GM12878 (cell line): ENCODE measurements at regions not wholly inside any gene's neighbourhood (a gene's known extent, or its start where the extent isn't known, plus 50 kb on each side); places are given as distances from the start of the nearest gene placed in this dataset.

Experiments
- ATAC-seq: fragments of 200-7000 bp; cut with Tn5 transposase; 3 replicates; pipeline ENCODE4 v1.9.1; 2020; ENCODE audit warnings: mild to moderate bottlenecking, moderate library complexity
- BruUV-seq: library from RNA; stranded (reverse); fragments of 400-500 nt; replicated peaks from 2 replicates; lab custom pipeline; 2021; lab: Mats Ljungman, UMichigan
- CTCF ChIA-PET: fragments of 300-600 bp; sonication (Branson Sonifier 250); formaldehyde crosslinking; extraction: SDS; loops from one replicate; lab custom pipeline; 2021; ENCODE audit warnings: inconsistent platforms; lab: Yijun Ruan, JAX
- POLR2A ChIA-PET: fragments of 350-600 bp; formaldehyde crosslinking; extraction: SDS; loops from one replicate; lab custom pipeline; 2021; ENCODE audit warnings: inconsistent platforms; lab: Charles Lee
- RAD21 ChIA-PET: fragments of 300-600 bp; sonication (Branson Sonifier 250); formaldehyde crosslinking; loops from one replicate; lab custom pipeline; 2023; ENCODE audit warnings: antibody characterized with exemption; ENCODE audit not compliant: unreplicated experiment; lab: Charles Lee
- SMC1A ChIA-PET: fragments of 300-600 bp; sonication (Branson Sonifier 250); formaldehyde crosslinking; loops from one replicate; lab custom pipeline; 2023; ENCODE audit not compliant: unreplicated experiment, uncharacterized antibody; lab: Charles Lee
- DNase-seq: peaks from one replicate; pipeline ENCODE4 v3.0.0-alpha.2; 2011; ENCODE audit warnings: low read depth, low spot score
- FAIRE-seq: peaks from 3 replicates; lab custom pipeline; 2011; peaks lifted over from hg19 to GRCh38; lab: Jason Lieb, UNC
- H2AFZ ChIP-seq: 2 replicates; pipeline ENCODE4 v1.6.0; 2011; ENCODE audit warnings: low read depth, low read length, control low read depth; ENCODE audit not compliant: control insufficient read depth
- H3K27ac ChIP-seq: 2 replicates; pipeline ENCODE4 v1.5.1; 2011; ENCODE audit warnings: control low read depth; ENCODE audit not compliant: control insufficient read depth, insufficient read depth
- H3K27me3 ChIP-seq, 2 experiments: replicated peaks in 1 of 2; 2 replicates each; pipeline versions ENCODE4 v1.6.0 to v1.6.1; 2011; ENCODE audit warnings: low read length in 1 of 2; ENCODE audit not compliant: control insufficient read depth in 2 of 2, insufficient read depth in 2 of 2
- H3K36me3 ChIP-seq, 2 experiments: 2 replicates each; pipeline ENCODE4 v1.5.1; 2011; ENCODE audit warnings: low read length in 1 of 2; ENCODE audit not compliant: control insufficient read depth in 2 of 2, insufficient read depth in 2 of 2
- H3K4me1 ChIP-seq: 2 replicates; pipeline ENCODE4 v1.6.1; 2011; ENCODE audit warnings: mild to moderate bottlenecking, low read length, moderate library complexity, mixed read lengths; ENCODE audit not compliant: control insufficient read depth, insufficient read depth
- H3K4me2 ChIP-seq: 2 replicates; pipeline ENCODE4 v1.6.0; 2011; ENCODE audit warnings: control low read depth; ENCODE audit not compliant: control insufficient read depth, insufficient read depth
- H3K4me3 ChIP-seq: fragments of 200-600 bp; sonication (generic); 2 replicates; pipeline ENCODE4 v1.5.1; 2016
- H3K79me2 ChIP-seq: 2 replicates; pipeline ENCODE4 v1.6.0; 2011; ENCODE audit warnings: low read length; ENCODE audit not compliant: control insufficient read depth, insufficient read depth
- H3K9ac ChIP-seq: 2 replicates; pipeline ENCODE4 v1.8.0; 2011; ENCODE audit warnings: low read length, control low read depth, mixed read lengths; ENCODE audit not compliant: control insufficient read depth, insufficient read depth
- H3K9me3 ChIP-seq: replicated peaks from 3 replicates; pipeline ENCODE4 v1.5.1; 2011; ENCODE audit warnings: mild to moderate bottlenecking, low read length; ENCODE audit not compliant: control insufficient read depth, insufficient read depth
- H4K20me1 ChIP-seq: 2 replicates; pipeline ENCODE4 v1.6.0; 2011; ENCODE audit not compliant: control insufficient read depth, insufficient read depth
- BCL3 ChIP-seq: IDR thresholded peaks from 2 replicates; pipeline ENCODE4 v1.6.1; 2011; ENCODE audit warnings: borderline replicate concordance, low read depth, mild to moderate bottlenecking, moderate library complexity, low read length; ENCODE audit not compliant: insufficient read depth, poor library complexity, severe bottlenecking
- BHLHE40 ChIP-seq, 2 experiments: fragments of 450-650 bp in 1 of 2; IDR thresholded peaks; 2 replicates each; pipeline ENCODE4 v1.6.1; 2011 to 2017; ENCODE audit warnings: low read depth in 2 of 2, borderline replicate concordance in 1 of 2, improper control_type of control experiment in 1 of 2, low read length in 1 of 2, mild to moderate bottlenecking in 1 of 2
- BRCA1 ChIP-seq: IDR thresholded peaks from 2 replicates; pipeline ENCODE4 v1.6.1; 2011; ENCODE audit warnings: low read depth, low read length, improper control_type of control experiment
- CHD1 ChIP-seq: IDR thresholded peaks from 2 replicates; pipeline ENCODE4 v1.6.1; 2012; ENCODE audit warnings: low read depth, low read length, improper control_type of control experiment
- HDAC6 ChIP-seq: fragments of 200-600 bp; sonication (generic); IDR thresholded peaks from one replicate; pipeline ENCODE4 v1.8.0; 2017; ENCODE audit warnings: antibody characterized with exemption; ENCODE audit not compliant: unreplicated experiment
- MEF2A ChIP-seq: IDR thresholded peaks from 2 replicates; pipeline ENCODE4 v1.6.1; 2011; ENCODE audit warnings: low read depth, mild to moderate bottlenecking, low read length, moderate library complexity; ENCODE audit not compliant: insufficient read depth
- MYB ChIP-seq: fragments of 150-350 bp; IDR thresholded peaks from 2 replicates; pipeline ENCODE4 v1.6.1; 2014; ENCODE audit warnings: mild to moderate bottlenecking, low read depth, low read length, borderline replicate concordance
- NFXL1 ChIP-seq: fragments of 450-650 bp; IDR thresholded peaks from 2 replicates; pipeline ENCODE4 v1.6.1; 2017; ENCODE audit warnings: antibody characterized with exemption, mild to moderate bottlenecking, borderline replicate concordance
- SMAD5 ChIP-seq: IDR thresholded peaks from 2 replicates; pipeline ENCODE4 v1.6.1; 2016; ENCODE audit warnings: antibody characterized with exemption, low read depth
- TCF3 ChIP-seq: IDR thresholded peaks from 2 replicates; pipeline ENCODE4 v1.6.1; 2012; ENCODE audit warnings: low read depth, mild to moderate bottlenecking, low read length, borderline replicate concordance; ENCODE audit not compliant: insufficient read depth
- ZSCAN29 ChIP-seq: fragments of 450-650 bp; IDR thresholded peaks from 2 replicates; pipeline ENCODE4 v1.6.1; 2017; ENCODE audit warnings: mild to moderate bottlenecking, moderate library complexity
- WGBS: methylation state at CpG from one replicate; pipeline ENCODE4 v1.1.6; 2016; ENCODE audit warnings: low lambda C conversion rate; ENCODE audit not compliant: insufficient replicate concordance, insufficient coverage; ENCODE audit errors: missing lambda C conversion rate; 5-methylcytosine and 5-hydroxymethylcytosine counted together
- in situ Hi-C: fragments of 300-500 bp; cut with MboI; formaldehyde crosslinking; loops from 9 replicates; pipeline ENCODE4 v1.14.3; 2018; ENCODE audit warnings: mixed read lengths
- intact Hi-C: fragments of 100-400 bp; cut with micrococcal nuclease; formaldehyde crosslinking; loops from one replicate; pipeline ENCODE4 v1.14.2; 2022; ENCODE audit not compliant: unreplicated experiment
- TF ChIP-seq, protein P1 (sequence below): fragments of 450-650 bp; formaldehyde crosslinking; IDR thresholded peaks from 2 replicates; pipeline ENCODE4 v1.5.0; 2022; ENCODE audit warnings: mild to moderate bottlenecking, missing genetic modification characterization
- TF ChIP-seq, protein P2 (sequence below): IDR thresholded peaks from 2 replicates; pipeline ENCODE4 v1.6.1; 2012; ENCODE audit warnings: low read depth, low read length, improper control_type of control experiment

DNA sequence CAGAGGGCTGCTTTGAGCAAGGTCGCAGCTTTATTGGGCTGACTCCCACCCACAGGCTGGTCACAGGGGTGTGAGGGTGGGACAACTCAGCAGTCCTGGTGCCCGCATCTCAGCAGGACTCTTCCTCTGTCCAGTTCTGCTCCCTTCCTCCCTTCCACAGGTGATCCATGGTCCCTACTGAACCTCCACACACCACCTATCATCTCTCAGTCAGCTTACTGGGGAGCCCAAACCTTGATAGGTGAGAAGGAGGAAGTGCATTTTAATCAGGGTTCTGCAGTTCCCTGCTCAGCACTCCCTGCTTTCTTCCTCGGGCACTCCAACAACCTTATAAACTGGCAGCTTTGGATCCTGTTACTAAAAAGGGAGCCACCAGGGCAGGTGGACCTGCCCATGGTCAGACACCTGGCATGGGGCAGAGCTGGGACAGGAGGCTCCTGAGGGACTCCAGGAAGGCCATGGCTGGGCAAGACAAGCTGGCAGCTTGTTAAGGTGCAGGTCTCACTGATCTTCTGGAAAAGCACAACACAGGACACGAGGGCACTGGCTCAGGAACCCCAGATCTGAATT, 664.6 kb downstream of the BCL11B start:
- no peaks in the 10 kb centered on the region for H3K79me2 ChIP-seq
- no peak overlapping the region for H2AFZ ChIP-seq
- H3K4me2 ChIP-seq, result no peak overlapping the region
- ChIA-PET SMC1A (no interaction called here), RAD21 (no interaction called here), POLR2A (no interaction called here), CTCF (no interaction called here)
- ATAC-seq (no peak), DNase-seq (no peak), FAIRE-seq (no peak)
- H3K27me3 ChIP-seq, result no peaks in the 10 kb centered on the region
- in situ Hi-C loops, result no loop called here
- intact Hi-C loops, result no loop called here
- WGBS, result 29% methylated on average over 4 of the region's 4 CpGs
- no peak overlapping the region for H3K9ac ChIP-seq
- TF ChIP-seq, protein P1, sequence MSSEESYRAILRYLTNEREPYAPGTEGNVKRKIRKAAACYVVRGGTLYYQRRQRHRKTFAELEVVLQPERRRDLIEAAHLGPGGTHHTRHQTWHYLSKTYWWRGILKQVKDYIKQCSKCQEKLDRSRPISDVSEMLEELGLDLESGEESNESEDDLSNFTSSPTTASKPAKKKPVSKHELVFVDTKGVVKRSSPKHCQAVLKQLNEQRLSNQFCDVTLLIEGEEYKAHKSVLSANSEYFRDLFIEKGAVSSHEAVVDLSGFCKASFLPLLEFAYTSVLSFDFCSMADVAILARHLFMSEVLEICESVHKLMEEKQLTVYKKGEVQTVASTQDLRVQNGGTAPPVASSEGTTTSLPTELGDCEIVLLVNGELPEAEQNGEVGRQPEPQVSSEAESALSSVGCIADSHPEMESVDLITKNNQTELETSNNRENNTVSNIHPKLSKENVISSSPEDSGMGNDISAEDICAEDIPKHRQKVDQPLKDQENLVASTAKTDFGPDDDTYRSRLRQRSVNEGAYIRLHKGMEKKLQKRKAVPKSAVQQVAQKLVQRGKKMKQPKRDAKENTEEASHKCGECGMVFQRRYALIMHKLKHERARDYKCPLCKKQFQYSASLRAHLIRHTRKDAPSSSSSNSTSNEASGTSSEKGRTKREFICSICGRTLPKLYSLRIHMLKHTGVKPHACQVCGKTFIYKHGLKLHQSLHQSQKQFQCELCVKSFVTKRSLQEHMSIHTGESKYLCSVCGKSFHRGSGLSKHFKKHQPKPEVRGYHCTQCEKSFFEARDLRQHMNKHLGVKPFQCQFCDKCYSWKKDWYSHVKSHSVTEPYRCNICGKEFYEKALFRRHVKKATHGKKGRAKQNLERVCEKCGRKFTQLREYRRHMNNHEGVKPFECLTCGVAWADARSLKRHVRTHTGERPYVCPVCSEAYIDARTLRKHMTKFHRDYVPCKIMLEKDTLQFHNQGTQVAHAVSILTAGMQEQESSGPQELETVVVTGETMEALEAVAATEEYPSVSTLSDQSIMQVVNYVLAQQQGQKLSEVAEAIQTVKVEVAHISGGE (CRISPR knock-in tag), result no peak
- TF ChIP-seq NFXL1 (no peak), BRCA1 (no peak), BHLHE40 (IDR thresholded peaks at IDR 0.05; ENCODE audit: borderline replicate concordance in 1 of 2, low read depth in 2 of 2, low read length in 1 of 2) (no peak), HDAC6 (no peak), ZSCAN29 (no peak), BCL3 (no peak), TCF3 (no peak), CHD1 (no peak), SMAD5 (no peak), MYB (no peak), MEF2A (no peak)
- TF ChIP-seq, protein P2, sequence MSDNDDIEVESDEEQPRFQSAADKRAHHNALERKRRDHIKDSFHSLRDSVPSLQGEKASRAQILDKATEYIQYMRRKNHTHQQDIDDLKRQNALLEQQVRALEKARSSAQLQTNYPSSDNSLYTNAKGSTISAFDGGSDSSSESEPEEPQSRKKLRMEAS, result no peak
- H4K20me1 ChIP-seq, result no peaks in the 10 kb centered on the region
- no peak overlapping the region for H3K4me3 ChIP-seq
- H3K4me1 ChIP-seq, result no peaks in the 10 kb centered on the region
- no peaks in the 10 kb centered on the region for H3K36me3 ChIP-seq
- no TSS peak for BruUV-seq
- H3K27ac ChIP-seq, result no peak overlapping the region
- no peaks in the 10 kb centered on the region; the same call in 2 of the 3 replicates for H3K9me3 ChIP-seq
